HG02970 (cell line): ENCODE measurements at regions not wholly inside any gene's neighbourhood (a gene's known extent, or its start where the extent isn't known, plus 50 kb on each side); places are given as distances from the start of the nearest gene placed in this dataset.
"Not testable (repeated sequence)": the region's sequence is repeated elsewhere in the genome, so short reads cannot be mapped to it uniquely, and the experiment has no call there.

Experiments
- ATAC-seq: cut with Tn5 transposase; IDR thresholded peaks from one replicate; pipeline ENCODE4 v1.9.1; 2021; ENCODE audit warnings: mild to moderate bottlenecking, moderate library complexity, moderate number of reproducible peaks; ENCODE audit not compliant: unreplicated experiment, low FRiP score

DNA sequence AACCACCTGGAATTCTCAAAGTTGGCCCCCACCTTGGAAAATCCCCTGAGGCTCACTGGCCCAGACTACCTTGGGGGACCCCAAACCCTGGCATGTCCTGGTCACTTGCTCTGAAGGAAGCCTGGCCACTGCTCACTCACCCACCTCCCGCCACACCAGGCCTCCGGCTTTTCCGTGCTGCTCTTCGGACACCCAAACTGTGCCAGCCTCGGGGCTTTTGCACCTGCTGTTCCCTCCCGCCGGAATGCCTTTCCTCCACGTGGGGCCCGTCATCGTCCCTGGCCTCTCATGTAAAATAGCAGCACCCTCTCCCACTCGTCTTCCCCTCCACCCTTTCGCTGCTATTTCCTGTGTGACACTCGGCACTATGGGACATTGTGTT is 87.2 kb upstream of the NCOR2 start:
- no peak for ATAC-seq

DNA sequence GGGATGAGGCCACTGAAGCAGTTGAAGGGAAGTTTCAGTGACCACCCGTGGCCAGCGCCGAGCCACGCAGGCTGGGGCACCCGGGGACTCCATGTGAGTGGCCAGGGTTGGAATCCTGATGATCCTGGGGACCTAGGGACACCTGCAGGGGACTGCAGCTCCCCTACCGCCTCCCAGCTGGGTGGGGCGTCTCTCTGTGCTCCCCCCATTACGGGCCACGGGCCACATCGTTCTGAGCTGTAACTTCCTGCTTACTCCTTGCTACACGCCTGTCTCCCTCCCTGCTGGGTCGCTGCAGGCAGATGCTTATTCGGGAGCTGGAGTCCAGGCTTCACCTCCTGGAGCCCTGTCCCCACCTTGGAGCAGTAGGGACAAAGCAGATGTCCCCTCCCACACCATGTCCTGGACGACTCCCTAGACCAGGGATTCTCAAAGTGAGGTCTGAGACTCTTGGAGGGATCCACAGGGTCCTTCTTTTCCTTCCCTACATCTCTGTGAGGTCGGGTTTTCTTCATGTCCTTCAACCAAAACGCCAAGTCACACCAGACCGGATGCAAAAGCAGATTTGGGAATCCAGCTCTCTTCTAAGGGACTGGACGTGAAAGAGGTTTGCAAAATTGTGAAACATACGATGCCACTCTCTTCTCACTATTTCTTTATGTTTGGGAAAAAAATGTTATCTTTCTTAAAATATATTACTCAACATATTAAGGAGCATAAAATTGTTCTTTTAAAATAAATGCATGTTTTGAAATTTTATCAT is 85.9 kb upstream of the NCOR2 start:
- ATAC-seq: no peak

DNA sequence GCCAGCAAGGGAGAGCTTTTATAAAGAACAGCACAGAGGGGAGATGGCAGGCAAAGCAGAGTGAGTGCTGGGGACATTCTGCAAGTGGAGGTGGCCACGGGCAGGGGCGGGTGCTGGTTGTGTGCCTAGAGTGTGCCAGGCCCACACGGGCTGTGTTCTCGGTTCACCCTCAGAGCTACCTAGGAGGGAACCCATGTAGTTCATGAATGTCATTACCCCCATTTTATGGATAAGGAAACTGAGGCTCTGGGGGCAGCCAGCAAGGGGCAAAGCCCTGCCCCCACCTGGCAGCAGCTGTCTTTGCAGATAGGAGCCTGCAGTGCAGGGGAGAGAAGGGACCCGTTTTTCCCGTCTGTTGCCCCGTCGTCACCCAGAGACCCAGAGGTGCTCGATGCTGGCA is 85.2 kb upstream of the NCOR2 start:
- ATAC-seq: no peak

DNA sequence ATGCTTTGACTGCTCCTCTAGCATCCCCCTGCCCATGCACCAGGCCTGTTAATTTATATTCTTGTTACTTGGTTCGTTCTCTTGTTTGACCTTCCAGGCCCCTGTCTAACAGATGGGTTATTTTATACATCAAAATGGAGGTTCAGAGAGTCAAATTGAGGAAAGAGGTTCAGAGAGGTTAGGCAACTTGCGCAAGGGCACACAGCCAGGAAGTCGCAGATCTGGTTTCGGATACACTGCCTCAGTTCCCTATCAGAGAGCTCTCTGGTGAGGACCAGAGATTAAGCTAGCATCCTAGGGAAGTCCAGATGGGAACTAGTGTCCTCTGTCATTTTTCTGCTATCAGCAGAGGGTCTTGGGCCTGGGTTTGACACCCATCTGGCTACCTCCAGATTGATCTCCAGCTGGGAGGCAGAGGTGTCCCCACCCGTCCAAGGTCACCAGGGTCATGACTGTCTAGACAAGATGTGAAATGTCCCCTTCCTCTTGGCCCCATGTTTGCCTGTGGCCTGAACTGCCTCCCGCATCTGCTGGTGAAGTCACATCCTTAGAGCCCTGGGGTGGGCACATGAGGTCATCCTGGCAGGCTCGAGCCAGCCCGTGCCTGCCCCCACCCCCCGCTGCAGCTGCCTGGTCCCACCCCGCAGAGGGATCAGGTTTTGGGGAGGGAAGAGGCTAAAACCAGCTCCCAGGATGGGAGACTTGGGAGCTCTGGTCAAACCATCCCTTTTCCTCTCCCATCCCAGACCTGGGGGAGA is 84.3 kb upstream of the NCOR2 start:
- ATAC-seq: no peak

DNA sequence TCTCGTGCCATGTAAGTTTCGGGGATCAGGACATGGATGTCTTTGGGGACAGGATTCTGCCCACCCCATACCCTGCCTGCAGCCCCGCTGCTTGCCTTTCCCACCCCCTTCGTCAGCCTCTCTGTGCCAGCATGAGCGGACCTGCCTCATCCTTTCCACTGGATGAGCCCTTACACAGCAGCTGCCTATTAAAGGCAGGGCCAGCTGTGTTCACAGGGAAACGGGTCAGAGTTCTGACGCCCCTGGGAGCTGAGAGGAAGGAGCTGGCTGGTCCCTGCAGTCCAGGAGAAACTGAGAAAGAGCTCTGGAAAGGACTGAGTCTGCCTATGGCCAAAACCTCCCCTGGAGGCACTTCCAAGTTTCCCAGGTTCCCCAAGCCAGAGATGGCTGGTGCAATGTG is 83.5 kb upstream of the NCOR2 start:
- ATAC-seq: no peak

DNA sequence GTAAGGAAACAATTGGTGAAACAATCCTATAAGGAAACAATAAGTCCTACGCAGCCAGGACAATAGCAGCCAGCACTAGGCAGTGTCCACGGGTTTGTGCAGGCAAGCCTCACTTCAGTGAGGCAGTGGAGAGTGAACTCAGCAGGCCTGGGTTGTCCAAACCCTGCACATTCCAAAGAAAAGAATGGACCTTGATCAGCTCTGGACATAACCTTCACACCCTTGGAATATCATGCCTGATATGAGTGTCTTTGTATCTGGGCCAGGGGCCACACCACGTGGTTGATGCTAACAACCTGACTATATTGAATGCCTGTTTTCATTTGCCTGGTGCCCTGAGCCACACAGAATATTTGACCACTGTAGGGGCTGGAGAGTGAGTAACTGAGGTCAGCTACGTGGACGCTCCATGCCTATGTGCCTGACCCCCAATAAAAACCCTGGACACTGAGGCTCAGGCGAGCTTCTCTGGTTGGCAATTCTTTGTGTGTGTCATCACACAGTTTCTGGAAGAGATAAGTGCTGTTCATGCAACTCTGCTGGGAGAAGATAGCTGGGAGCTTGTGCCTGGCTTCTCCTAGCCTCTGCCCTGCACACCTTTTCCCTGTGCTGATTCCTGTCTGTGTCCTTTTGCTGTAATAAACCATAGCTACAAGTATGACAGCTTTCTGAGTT is 81.4 kb upstream of the NCOR2 start:
- no peak for ATAC-seq

DNA sequence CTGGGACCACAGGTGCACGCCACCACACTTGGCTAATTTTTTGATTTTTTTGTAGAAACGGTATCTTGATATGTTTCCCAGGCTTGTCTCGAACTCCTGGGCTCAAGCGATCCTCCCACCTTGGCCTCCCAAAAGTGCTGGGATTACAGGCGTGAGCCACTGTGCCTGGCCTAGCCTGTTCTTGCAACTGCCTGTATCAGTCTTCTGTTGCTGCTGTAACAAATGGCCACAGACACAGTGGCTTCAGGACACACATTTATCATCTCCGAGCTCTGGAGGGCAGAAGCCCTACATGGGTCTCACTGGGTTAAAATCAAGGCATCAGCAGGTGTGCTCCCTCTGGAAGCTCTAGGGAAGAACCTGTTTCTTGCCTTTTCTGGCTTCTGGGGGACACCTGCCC is 79.9 kb upstream of the NCOR2 start:
- ATAC-seq: no peak

DNA sequence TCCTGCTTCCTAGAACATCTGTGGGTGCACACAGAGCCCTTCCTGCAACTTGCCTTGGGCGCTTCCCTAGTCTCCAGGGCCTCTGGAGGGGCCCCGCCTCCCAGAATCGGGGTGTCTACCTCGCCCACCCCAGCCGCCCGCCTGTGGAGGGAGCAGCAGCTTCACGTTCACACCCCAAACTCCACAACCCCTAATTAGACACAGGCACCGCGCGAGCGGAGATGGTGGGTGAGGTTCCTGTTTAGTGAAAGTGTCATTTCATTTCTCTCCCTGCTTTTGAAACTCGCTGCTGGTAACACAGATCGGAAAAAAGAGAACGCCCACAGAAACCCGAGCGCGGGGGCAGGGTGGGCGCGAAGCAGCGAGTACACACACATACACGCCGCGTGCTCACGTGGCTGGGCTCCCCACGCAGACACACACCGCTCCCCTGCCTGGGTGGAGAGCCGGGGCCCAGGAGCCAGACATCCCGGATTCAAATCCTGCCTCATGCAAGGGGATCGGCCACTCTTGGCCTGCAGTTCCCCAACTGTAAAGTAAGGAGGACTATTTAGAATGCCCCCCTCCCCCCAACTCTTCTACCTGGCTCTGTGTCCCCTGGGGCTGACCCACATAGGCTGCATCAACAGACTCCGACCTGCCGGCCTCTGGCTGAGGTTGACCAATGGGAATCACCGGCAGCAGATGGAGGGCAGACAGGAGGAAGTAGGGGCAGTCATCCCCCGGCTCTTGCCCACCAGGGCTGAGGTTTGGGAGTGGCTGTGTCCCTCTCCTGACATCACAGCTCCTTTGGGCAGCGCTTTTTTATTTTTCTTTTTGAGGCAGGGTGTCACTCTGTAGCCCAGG is 79.2 kb upstream of the NCOR2 start:
- ATAC-seq: no peak

DNA sequence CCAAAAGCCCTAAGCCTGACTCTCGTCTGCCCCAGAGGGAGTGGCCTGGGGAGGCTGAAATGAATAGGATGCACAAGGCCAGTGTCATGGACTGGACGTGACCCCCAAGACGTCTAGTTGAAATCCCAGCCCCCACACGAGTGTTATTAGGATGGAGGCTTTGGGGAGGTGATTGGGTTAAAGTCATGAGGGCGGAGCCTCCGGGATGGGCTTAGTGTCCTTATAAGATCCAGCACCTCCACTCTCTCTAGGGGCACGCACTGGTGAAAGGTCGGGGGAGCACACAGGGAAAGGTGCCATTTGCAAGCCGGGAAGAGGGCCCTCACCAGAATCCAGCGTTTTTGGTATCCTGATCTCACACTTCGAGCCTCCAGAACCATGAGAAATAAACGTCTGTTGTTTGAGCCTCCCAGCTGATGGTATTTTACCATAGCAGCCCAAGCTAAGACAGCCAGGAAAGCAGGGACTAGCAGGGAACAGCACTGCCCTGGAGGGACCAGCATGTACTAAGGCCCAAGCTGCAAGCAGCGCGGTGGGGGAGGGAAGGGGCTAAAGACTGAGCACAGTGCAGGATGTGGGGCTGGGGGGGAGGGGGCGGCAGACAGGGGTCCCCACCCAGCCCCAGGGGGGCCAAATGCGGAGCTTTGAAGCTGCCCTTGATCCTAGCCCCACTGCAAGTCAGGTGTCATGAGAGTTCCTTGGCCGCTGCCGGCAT is 78.3 kb upstream of the NCOR2 start:
- ATAC-seq: no peak

DNA sequence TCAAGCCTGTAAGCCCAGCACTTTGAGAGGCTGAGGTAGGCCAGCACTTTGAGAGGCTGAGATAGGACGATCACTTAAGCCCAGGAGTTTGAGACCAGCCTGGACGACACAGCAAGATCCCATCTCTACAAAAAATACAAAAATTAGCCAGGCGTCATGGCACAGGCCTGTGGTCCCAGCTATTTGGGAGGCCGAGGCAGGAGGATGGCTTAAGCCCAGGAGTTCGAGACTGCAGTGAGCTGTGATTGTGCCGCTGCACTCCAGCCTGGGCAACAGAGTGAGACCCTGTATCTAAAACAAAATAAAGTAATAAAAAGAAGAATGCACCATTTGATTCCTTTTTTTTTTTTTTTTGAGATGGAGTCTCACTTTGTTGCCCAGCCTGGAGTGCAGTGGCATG is 76.4 kb upstream of the NCOR2 start:
- not testable (repeated sequence) for ATAC-seq

DNA sequence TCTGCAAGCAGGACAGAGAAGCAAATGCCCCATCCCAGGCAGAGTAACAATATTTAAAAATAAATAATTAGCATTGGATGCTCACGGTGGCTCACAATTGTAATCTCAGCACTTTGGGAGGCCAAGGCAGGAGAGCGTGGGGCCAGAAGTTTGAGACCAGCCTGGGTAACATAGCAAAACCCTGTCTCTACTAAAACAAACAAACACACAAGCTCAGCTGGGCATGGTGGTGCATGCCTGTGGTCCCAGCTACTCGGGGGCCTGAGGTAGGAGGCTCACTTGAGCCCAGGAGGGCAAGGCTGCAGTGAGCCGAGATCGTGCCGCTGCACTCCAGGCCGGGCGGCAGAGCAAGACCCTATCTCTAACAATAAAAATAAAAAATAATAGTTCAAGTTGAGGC is 74.7 kb upstream of the NCOR2 start:
- no peak for ATAC-seq

DNA sequence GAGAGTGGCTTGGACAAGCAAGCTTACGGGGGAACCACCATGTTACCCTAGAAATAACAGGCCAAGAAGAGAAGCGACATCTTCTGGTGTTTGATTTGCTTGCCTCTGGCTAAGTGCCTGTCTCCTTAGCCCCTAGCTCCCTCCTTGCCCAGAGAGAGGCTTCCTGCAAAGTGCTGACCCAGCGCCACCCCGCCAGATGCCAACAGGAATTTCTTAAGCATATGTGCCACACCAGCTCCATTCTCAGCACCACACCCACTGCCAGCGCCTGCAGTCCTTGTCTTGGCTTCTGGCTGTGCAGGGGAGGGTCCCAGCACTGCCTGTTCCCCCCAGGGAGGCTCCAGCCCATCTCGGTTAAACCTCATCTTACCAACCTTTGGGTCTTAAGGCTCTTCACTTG is 74.2 kb upstream of the NCOR2 start:
- ATAC-seq: no peak

DNA sequence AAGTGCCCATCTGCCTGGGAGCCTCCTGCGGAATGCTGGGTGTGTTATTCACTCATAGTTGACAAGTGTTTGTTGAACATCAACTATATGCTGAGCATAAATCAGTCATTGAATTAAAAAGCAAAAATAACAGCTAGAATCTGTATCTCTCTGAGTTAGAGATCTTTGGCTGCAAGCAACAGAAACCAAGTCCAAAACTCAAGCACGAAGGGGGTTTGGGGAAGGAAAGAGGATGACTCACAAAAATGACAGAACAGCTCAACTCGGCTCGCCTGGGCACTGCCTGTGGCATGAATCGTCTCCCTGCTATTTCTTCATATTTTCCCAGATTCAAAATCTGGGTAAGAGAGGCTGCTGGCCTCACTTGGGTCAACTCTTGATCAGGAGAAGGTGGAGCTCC is 72.6 kb upstream of the NCOR2 start:
- no peak for ATAC-seq

DNA sequence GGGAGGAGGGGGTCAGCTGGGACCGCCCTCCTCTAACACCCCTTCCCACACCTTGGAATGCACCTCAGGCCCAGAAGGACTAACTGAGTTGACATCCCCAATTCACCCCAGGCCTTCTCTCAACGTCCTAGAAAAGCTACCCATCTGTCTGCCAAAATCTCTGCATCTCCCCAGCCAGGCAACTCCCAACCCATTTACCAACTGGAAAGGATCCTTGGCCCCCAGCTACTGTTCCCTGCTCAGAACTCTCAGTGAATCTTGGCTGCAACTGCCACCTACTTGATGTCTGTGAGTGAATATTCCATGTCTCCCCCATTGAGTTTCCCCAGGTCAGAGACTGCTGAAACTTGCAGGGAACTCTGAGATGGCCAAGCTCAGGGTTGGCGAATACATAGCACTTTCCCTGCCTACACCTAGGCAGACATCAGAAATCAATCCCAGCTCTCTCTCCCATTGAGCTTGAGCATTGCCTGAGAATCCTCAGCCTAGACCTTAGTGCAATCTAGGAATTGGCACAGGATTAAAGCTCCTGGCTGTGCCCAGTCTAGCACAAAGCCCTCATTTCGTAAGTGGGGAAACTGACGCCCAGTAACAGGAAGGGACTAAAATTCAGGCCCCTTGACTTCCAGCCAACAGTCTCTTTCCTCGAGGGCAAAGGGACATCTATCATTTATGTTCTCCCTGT is 71.9 kb upstream of the NCOR2 start:
- ATAC-seq: no peak

DNA sequence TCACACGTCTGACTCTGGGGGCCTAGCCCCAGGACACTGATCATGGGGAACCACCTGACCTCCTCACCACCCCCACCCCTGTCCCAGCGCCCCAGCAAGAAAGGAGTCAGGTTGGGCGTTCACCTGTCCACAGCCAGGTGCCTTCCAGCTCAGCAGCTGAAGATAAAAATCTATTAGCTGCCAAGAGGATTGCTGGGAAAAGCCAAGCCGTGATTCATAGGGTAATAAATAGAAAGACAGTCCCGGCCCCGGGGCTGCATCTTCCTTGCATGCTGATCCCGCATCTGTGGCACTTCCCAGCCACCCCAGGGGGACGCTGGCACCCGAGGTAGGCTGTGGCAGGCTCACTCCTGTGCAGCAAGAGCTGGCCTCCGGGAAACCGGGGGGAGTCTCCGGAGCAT is 70.2 kb upstream of the NCOR2 start:
- no peak for ATAC-seq

DNA sequence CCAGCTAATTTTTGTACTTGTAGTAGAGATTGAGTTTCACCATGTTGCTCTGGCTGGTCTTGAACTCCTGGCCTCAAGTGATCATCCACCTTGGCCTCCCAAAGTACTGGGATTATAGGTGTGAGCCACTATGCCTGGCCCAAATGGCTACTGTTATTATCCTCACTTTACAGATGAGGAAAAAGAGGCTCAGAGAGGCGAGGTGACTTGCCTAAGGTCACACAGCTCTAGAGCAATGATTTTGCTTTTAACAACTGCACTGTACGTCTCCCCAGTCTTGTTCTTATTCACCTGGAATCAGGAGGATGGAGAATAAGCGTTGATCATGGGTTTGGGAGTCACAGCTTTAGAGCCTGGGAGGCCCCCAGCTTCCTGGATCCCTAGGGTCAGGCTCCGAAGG is 69.8 kb upstream of the NCOR2 start:
- no peak for ATAC-seq

DNA sequence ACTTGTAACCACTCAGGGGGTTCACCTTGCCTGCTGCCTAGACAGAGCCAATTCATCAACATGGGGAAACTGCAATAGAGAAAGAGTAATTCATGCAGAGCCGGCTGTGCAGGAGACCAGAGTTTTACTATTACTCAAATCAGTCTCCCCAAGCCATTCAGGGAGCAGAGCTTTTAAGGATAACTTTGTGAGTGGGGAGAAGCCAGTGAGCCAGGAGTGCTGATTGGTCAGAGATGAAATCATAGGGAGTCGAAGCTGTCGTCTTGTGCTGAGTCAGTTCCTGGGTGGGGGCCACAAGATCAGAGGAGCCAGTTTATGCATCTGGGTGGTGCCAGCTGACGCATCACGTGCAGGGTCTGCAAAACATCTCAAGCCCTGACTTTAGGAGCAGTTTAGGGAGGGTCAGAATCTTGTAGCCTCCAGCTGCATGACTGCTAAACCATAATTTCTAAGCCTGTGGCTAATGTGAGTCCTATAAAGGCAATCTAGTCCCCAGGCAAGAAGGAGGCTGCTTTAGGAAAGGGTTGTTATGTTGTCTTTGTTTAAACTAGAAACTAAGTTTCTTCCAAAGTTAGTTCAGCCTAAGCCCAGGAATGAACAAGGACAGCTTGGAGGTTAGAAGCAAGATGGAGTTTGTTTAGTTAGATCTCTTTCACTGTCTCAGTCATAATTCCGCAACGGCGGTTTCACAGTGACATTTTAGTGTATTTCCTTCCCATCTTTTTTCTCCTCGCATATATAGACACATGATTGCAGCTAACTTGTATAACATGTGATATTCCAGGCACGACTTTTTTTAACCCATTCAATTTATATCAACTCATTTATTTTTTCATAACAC is 68.9 kb upstream of the NCOR2 start:
- ATAC-seq: no peak

DNA sequence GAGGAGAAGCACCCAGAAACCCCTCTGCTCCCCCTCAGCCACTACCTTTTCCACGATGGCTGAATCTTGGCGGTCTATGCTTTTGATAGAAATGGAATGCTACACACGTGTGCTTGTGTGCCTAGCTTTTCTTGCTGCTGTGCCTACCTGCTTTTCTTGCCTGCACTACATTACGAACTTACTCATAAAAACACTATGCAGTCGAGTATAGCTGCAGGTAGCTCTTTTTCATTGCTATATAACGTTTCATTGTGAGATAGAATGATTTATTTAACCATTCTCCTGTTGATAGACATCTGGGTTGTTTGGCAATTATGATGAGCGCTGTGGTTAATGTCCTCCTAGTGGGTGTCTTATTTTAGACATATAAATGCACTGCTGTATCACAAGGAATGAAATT is 67.9 kb upstream of the NCOR2 start:
- no peak for ATAC-seq
